GM23248 (cell line): ENCODE measurements at regions not wholly inside any gene's neighbourhood (a gene's known extent, or its start where the extent isn't known, plus 50 kb on each side); places are given as distances from the start of the nearest gene placed in this dataset.

Experiments used
- DNase-seq: peaks from one replicate; pipeline ENCODE4 v3.0.0-alpha.2; 2015
- H2AFZ ChIP-seq: fragments of 200-600 bp; sonication (generic); 2 replicates; pipeline ENCODE4 v1.6.1; 2016; ENCODE audit warnings: antibody characterized with exemption
- H3F3A ChIP-seq: fragments of 200-600 bp; sonication (generic); 2 replicates; pipeline ENCODE4 v1.6.1; 2016; ENCODE audit warnings: mild to moderate bottlenecking, antibody characterized with exemption, mixed run types; ENCODE audit not compliant: insufficient read depth
- H3K27ac ChIP-seq: fragments of 200-600 bp; sonication (generic); 2 replicates; pipeline ENCODE4 v1.5.1; 2016; ENCODE audit warnings: mild to moderate bottlenecking
- H3K27me3 ChIP-seq: fragments of 200-600 bp; sonication (generic); replicated peaks from 2 replicates; pipeline ENCODE4 v1.6.1; 2016; ENCODE audit warnings: mild to moderate bottlenecking; ENCODE audit not compliant: insufficient read depth
- H3K36me3 ChIP-seq: fragments of 200-600 bp; sonication (generic); 2 replicates; pipeline ENCODE4 v1.6.1; 2016; ENCODE audit warnings: low read depth, mild to moderate bottlenecking
- H3K4me1 ChIP-seq: fragments of 200-600 bp; sonication (generic); 2 replicates; pipeline ENCODE4 v1.6.1; 2016; ENCODE audit warnings: mild to moderate bottlenecking; ENCODE audit not compliant: insufficient read depth
- H3K4me2 ChIP-seq: fragments of 200-600 bp; sonication (generic); one replicate; pipeline ENCODE4 v1.6.1; 2016; ENCODE audit warnings: mild to moderate bottlenecking; ENCODE audit not compliant: unreplicated experiment
- H3K4me3 ChIP-seq: fragments of 200-600 bp; sonication (generic); 2 replicates; pipeline ENCODE4 v1.5.1; 2016; ENCODE audit warnings: mild to moderate bottlenecking
- H3K79me2 ChIP-seq: fragments of 200-600 bp; sonication (generic); 2 replicates; pipeline ENCODE4 v1.6.1; 2016; ENCODE audit warnings: mild to moderate bottlenecking; ENCODE audit not compliant: insufficient read depth
- H3K9ac ChIP-seq: fragments of 200-600 bp; sonication (generic); 2 replicates; pipeline ENCODE4 v1.6.1; 2016; ENCODE audit warnings: mild to moderate bottlenecking
- H3K9me2 ChIP-seq: fragments of 200-600 bp; sonication (generic); 2 replicates; pipeline ENCODE4 v1.6.1; 2016; ENCODE audit warnings: mixed run types, mild to moderate bottlenecking, moderate library complexity; ENCODE audit not compliant: insufficient read depth
- H3K9me3 ChIP-seq: fragments of 200-600 bp; sonication (generic); one replicate; pipeline ENCODE4 v1.6.1; 2017; ENCODE audit warnings: low read depth
- H4K20me1 ChIP-seq: fragments of 200-600 bp; sonication (generic); 2 replicates; pipeline ENCODE4 v1.6.0; 2016; ENCODE audit not compliant: insufficient read depth
- EZH2 ChIP-seq: fragments of 200-600 bp; sonication (generic); IDR thresholded peaks from 2 replicates; pipeline ENCODE4 v1.6.1; 2018; ENCODE audit warnings: antibody characterized with exemption, mild to moderate bottlenecking; ENCODE audit not compliant: insufficient read depth, poor library complexity, severe bottlenecking
- EZH2phosphoT487 ChIP-seq: fragments of 200-600 bp; sonication (generic); IDR thresholded peaks from 2 replicates; pipeline ENCODE4 v1.6.1; 2018; ENCODE audit warnings: antibody characterized with exemption, moderate library complexity, mild to moderate bottlenecking, low read depth; ENCODE audit not compliant: insufficient read depth
- whole genome bisulfite sequencing, 2 experiments: methylation state at CpG; one replicate each; pipeline ENCODE4 v1.1.6; 2015 to 2017; ENCODE audit warnings: low lambda C conversion rate in 2 of 2, low coverage in 1 of 2; ENCODE audit errors: missing lambda C conversion rate in 2 of 2; 5-methylcytosine and 5-hydroxymethylcytosine counted together
- in situ Hi-C: fragments of 300-500 bp; cut with MboI; formaldehyde crosslinking; loops from 2 replicates; pipeline ENCODE4 v1.15.0; 2020

DNA sequence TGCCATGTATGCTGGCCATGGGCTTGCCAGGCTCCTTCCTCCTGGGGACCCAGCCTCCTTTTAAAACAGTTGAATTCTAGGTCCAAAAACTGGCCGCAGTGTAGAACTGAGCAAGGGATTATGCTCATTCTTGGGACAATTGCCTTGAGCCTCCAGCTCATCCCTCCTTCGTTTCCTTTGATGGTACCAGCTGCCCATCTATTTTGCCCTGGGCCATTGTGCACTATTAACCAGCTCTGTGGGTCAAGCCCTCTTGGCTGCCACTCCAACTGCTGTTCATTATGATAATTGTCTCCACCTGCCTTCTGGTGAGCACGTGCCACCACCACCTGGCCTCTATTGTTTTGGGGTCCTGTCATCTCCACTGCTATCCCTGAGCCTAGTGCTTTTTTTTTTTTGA lies 75.8 kb upstream of the SYN2 start:
- no peaks in the 10 kb centered on the region for H3K9me2 ChIP-seq
- WGBS, 2 experiments = 33 to 48% methylated on average over 3 of the region's 3 CpGs
- H3K9me3 ChIP-seq = no peaks in the 10 kb centered on the region
- H3F3A ChIP-seq = no peaks in the 10 kb centered on the region
- no peak for DNase-seq
- no peak overlapping the region for H2AFZ ChIP-seq
- H3K4me3 ChIP-seq = no peak overlapping the region
- H3K4me2 ChIP-seq = no peak overlapping the region
- H3K36me3 ChIP-seq = no peaks in the 10 kb centered on the region
- no peaks in the 10 kb centered on the region for H3K79me2 ChIP-seq
- H3K27ac ChIP-seq = no peak overlapping the region
- H3K9ac ChIP-seq = no peak overlapping the region
- no peaks in the 10 kb centered on the region for H4K20me1 ChIP-seq
- no peaks in the 10 kb centered on the region for H3K27me3 ChIP-seq
- in situ Hi-C loops = no loop called here
- TF ChIP-seq EZH2 = no peak
- TF ChIP-seq EZH2phosphoT487 = no peak
- no peaks in the 10 kb centered on the region for H3K4me1 ChIP-seq

DNA sequence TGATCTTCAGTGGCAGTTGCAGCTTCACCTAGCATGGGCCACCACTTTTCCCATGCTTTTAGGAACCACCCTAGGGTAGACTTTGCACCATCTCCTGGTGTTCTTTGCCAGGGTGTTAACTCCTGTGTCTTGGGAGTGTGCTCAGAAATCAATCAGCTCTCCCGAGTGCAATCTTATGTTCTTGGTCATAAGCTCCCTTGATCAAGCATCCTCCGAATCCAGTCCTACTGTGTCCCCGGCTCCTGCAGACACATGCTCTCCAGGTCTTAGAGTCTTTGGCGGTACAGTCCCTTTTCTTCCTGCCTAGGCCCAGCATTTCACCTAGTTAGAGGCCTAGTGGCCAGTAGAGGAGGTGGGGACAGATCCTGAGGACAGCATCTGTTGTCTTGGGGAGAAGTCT lies 74.7 kb upstream of the SYN2 start:
- no peak overlapping the region for H3K4me2 ChIP-seq
- H3K27ac ChIP-seq = no peak overlapping the region
- no peaks in the 10 kb centered on the region for H3K27me3 ChIP-seq
- no peaks in the 10 kb centered on the region for H3K36me3 ChIP-seq
- H3F3A ChIP-seq = no peaks in the 10 kb centered on the region
- H3K9ac ChIP-seq = no peak overlapping the region
- H3K4me1 ChIP-seq = no peaks in the 10 kb centered on the region
- in situ Hi-C loops = no loop called here
- no peak for DNase-seq
- no peak overlapping the region for H3K4me3 ChIP-seq
- H3K9me2 ChIP-seq = no peaks in the 10 kb centered on the region
- H2AFZ ChIP-seq = no peak overlapping the region
- TF ChIP-seq EZH2 (no peak), EZH2phosphoT487 (no peak)
- H3K79me2 ChIP-seq = no peaks in the 10 kb centered on the region
- WGBS, 2 experiments = 47 to 54% methylated on average over 4 of the region's 4 CpGs
- H4K20me1 ChIP-seq = no peaks in the 10 kb centered on the region
- H3K9me3 ChIP-seq = no peaks in the 10 kb centered on the region

DNA sequence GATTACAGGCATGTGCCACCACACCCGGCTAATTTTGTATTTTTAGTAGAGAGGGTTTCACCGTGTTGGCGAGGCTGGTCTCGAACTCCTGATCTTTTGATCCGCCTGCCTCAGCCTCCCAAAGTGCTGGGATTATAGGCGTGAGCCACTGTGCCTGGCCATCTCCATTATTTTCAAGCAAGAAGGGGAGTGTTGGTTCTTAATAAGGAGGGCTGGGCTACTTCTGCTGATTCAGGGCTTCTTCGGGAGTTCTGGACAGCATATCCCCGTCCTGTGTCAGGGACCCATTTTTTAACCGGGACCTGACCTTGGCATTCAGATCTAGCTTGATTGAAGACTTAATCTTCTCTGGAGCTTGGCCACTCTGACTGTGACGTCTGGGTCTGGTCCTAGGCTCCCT lies 74.1 kb upstream of the SYN2 start:
- H3K9me2 ChIP-seq = no peaks in the 10 kb centered on the region
- no peaks in the 10 kb centered on the region for H3K4me1 ChIP-seq
- H3K27me3 ChIP-seq = no peaks in the 10 kb centered on the region
- H4K20me1 ChIP-seq = no peaks in the 10 kb centered on the region
- H3K4me3 ChIP-seq = no peak overlapping the region
- H3K4me2 ChIP-seq = no peak overlapping the region
- DNase-seq = no peak
- no peak for TF ChIP-seq EZH2
- no peak for TF ChIP-seq EZH2phosphoT487
- H2AFZ ChIP-seq = no peak overlapping the region
- no peak overlapping the region for H3K9ac ChIP-seq
- no peaks in the 10 kb centered on the region for H3F3A ChIP-seq
- in situ Hi-C loops = no loop called here
- WGBS, 2 experiments = 38 to 41% methylated on average over 10 of the region's 10 CpGs
- H3K79me2 ChIP-seq = no peaks in the 10 kb centered on the region
- no peak overlapping the region for H3K27ac ChIP-seq
- no peaks in the 10 kb centered on the region for H3K9me3 ChIP-seq
- H3K36me3 ChIP-seq = no peaks in the 10 kb centered on the region

DNA sequence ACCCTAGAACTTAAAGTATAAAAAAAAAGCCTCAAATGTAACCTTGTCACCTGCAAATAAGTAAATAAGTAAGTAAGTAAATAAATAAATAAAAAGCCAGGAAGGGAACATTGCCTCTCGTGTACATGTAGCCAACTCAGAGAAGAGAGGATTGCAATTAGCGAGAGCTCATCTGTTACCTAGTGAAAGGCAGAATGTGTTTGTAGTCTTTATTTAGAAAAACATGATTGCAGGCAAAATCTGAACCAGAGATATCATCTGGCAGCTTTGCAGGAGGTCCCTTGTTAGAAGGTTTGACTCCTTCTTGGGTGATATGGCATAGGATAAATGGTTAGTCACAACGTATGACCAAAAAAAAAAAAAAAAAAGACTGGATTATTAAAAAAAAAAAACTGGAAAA lies 71.6 kb upstream of the SYN2 start:
- in situ Hi-C loops = no loop called here
- no peak for TF ChIP-seq EZH2
- TF ChIP-seq EZH2phosphoT487 = no peak
- no peak overlapping the region for H3K4me3 ChIP-seq
- no peaks in the 10 kb centered on the region for H3K79me2 ChIP-seq
- H3K9me2 ChIP-seq = no peaks in the 10 kb centered on the region
- H3K4me1 ChIP-seq = no peaks in the 10 kb centered on the region
- no peaks in the 10 kb centered on the region for H3K9me3 ChIP-seq
- no peaks in the 10 kb centered on the region for H3K27me3 ChIP-seq
- H3F3A ChIP-seq = no peaks in the 10 kb centered on the region
- H3K4me2 ChIP-seq = no peak overlapping the region
- H2AFZ ChIP-seq = no peak overlapping the region
- DNase-seq = no peak
- H4K20me1 ChIP-seq = no peaks in the 10 kb centered on the region
- H3K9ac ChIP-seq = no peak overlapping the region
- WGBS, 2 experiments = 58 to 64% methylated on average over 3 of the region's 3 CpGs
- H3K36me3 ChIP-seq = no peaks in the 10 kb centered on the region
- no peak overlapping the region for H3K27ac ChIP-seq

DNA sequence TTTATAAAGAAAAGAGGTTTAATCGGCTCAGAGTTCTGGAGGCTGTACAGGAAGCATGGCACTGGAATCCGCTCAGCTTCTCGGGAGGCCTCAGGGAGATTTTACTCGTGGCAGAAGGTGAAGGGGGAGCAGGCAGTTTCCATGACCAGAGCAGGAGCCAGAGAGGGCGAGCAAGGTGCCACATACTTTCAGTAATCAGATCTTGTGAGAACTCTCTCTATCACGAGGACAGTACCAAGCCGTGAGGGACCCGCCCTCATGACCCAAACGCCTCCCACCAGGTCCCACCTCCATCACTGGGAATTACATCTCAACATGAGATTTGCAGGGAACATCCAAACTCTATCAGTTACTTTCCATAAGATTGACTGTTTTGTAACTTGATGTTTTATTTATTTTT lies 70.7 kb upstream of the SYN2 start:
- Histone ChIP-seq H3K27me3 (no peaks in the 10 kb centered on the region), H3K36me3 (no peaks in the 10 kb centered on the region), H3K9ac (no peak overlapping the region), H3K27ac (no peak overlapping the region), H3K4me1 (no peaks in the 10 kb centered on the region), H3F3A (no peaks in the 10 kb centered on the region), H3K9me3 (no peaks in the 10 kb centered on the region), H3K4me3 (no peak overlapping the region), H3K4me2 (no peak overlapping the region), H2AFZ (no peak overlapping the region), H3K79me2 (no peaks in the 10 kb centered on the region), H4K20me1 (no peaks in the 10 kb centered on the region), H3K9me2 (no peaks in the 10 kb centered on the region)
- in situ Hi-C loops = no loop called here
- DNase-seq = no peak
- 28% methylated on average over 9 of the region's 9 CpGs for WGBS, 2 experiments
- TF ChIP-seq EZH2 (no peak), EZH2phosphoT487 (no peak)
